ENCODE measurements at regions not wholly inside any gene's neighbourhood (a gene's known extent, or its start where the extent isn't known, plus 50 kb on each side); places are given as distances from the start of the nearest gene placed in this dataset.

DNA sequence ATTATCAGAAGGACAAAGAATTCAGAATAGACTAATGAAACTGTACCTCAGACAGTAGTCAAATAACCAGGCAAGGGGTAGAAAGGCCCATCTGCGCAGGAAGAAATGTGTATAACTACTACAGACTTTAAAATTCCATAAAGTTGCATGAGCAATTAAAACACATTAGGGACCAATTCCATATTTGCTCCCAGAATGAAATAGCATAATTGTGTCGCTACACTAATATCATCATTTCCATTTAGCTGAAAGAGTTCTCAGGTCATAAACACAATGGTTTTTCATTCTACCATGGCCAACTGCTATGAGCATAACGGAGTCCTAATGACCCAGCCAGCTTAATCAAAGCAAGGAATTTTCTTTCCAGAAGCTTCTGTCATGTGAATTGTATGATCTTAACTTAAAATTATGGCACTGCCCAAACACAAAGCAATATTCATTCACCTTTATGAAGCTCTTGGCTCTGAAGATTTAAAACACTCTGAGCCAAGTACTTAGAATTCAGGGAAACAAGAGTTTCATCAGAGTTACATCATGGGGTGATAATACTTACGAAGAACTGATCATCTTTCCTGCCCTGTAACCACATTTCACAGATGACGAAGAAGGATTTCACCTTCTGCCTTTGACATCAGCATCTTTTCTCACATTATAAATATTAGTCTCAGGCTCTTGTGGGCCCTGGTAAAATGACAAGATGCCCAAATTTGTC, 98.1 kb upstream of the DOCK1 start:
- H3K4me3 ChIP-seq (ENCODE audit: low read depth, low read length) = no peak overlapping the region
- H3K4me1 ChIP-seq (ENCODE audit: control insufficient read depth, insufficient read depth, low read length) = peaks cover 2% of the 10 kb centered on the region
- H3K36me3 ChIP-seq (ENCODE audit: control insufficient read depth, insufficient read depth, low read length) = no peaks in the 10 kb centered on the region
- 85% methylated on average over 2 of the region's 5 CpGs for WGBS (ENCODE audit: insufficient coverage)
- no peaks in the 10 kb centered on the region for H3K9me3 ChIP-seq (ENCODE audit: control insufficient read depth, insufficient read depth, low read length)
- H3K27me3 ChIP-seq (ENCODE audit: control insufficient read depth, insufficient read depth, low read length) = no peaks in the 10 kb centered on the region
- H3K27ac ChIP-seq (ENCODE audit: low read depth, low read length) = no peak overlapping the region
- peak in 1 of 6 donors; percentile 91 for DNase-seq (ENCODE audit: low read depth in 4 of 6, low spot score in 6 of 6)

GRCh38 chr10:126808103-126808502, 97.1 kb upstream of the DOCK1 start:
- H3K27me3 ChIP-seq (ENCODE audit: control insufficient read depth, insufficient read depth, low read length) = no peaks in the 10 kb centered on the region
- WGBS (ENCODE audit: insufficient coverage) = no CpG with 5 or more reads among the region's 2 CpGs
- no peak overlapping the region for H3K27ac ChIP-seq (ENCODE audit: low read depth, low read length)

GRCh38 chr10:126813432-126813831, 91.8 kb upstream of the DOCK1 start:
- no peaks in the 10 kb centered on the region for H3K4me1 ChIP-seq (ENCODE audit: control insufficient read depth, insufficient read depth, low read length)
- H3K36me3 ChIP-seq (ENCODE audit: control insufficient read depth, insufficient read depth, low read length) = no peaks in the 10 kb centered on the region
- H3K9me3 ChIP-seq (ENCODE audit: control insufficient read depth, insufficient read depth, low read length) = no peaks in the 10 kb centered on the region
- H3K27ac ChIP-seq (ENCODE audit: low read depth, low read length) = no peak overlapping the region
- WGBS (ENCODE audit: insufficient coverage) = 94% methylated on average over 3 of the region's 6 CpGs
- DNase-seq (ENCODE audit: low read depth in 4 of 6, low spot score in 6 of 6) = no peak
- H3K27me3 ChIP-seq (ENCODE audit: control insufficient read depth, insufficient read depth, low read length) = no peaks in the 10 kb centered on the region
- H3K4me3 ChIP-seq (ENCODE audit: low read depth, low read length) = no peak overlapping the region

More at GRCh38 chr10:126808103-126808502, 97.1 kb upstream of the DOCK1 start:
- peaks cover 2% of the 10 kb centered on the region for H3K4me1 ChIP-seq (ENCODE audit: control insufficient read depth, insufficient read depth, low read length)
- no peaks in the 10 kb centered on the region for H3K9me3 ChIP-seq (ENCODE audit: control insufficient read depth, insufficient read depth, low read length)
- no peak for DNase-seq (ENCODE audit: low read depth in 4 of 6, low spot score in 6 of 6)
- no peak overlapping the region for H3K4me3 ChIP-seq (ENCODE audit: low read depth, low read length)
- no peaks in the 10 kb centered on the region for H3K36me3 ChIP-seq (ENCODE audit: control insufficient read depth, insufficient read depth, low read length)

DNA sequence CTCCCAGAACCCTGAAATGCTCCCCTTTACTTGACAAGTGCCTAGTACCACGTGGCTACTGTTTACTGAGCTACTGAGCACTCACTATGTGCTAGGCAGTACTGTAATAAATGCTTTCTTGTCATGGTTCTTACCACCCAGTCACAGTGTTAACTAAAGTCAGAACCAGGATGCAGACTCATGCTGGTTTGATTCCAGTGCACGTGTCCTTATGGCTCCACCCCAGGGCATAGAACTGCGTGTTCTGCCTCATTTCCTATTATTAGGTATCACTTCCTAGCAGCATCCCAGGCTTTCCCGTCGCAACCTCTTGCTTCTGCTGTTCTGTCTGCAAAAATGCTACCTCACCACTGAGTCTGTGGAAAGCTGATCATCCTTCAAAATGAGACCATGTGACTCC, 71.7 kb upstream of the DOCK1 start:
- no peaks in the 10 kb centered on the region for H3K4me1 ChIP-seq (ENCODE audit: control insufficient read depth, insufficient read depth, low read length)
- H3K36me3 ChIP-seq (ENCODE audit: control insufficient read depth, insufficient read depth, low read length) = no peaks in the 10 kb centered on the region
- no peak overlapping the region for H3K4me3 ChIP-seq (ENCODE audit: low read depth, low read length)
- H3K27ac ChIP-seq (ENCODE audit: low read depth, low read length) = no peak overlapping the region
- WGBS (ENCODE audit: insufficient coverage) = 69% methylated on average over 5 of the region's 5 CpGs
- no peak for DNase-seq (ENCODE audit: low read depth in 4 of 6, low spot score in 6 of 6)
- H3K27me3 ChIP-seq (ENCODE audit: control insufficient read depth, insufficient read depth, low read length) = no peaks in the 10 kb centered on the region
- no peaks in the 10 kb centered on the region for H3K9me3 ChIP-seq (ENCODE audit: control insufficient read depth, insufficient read depth, low read length)

DNA sequence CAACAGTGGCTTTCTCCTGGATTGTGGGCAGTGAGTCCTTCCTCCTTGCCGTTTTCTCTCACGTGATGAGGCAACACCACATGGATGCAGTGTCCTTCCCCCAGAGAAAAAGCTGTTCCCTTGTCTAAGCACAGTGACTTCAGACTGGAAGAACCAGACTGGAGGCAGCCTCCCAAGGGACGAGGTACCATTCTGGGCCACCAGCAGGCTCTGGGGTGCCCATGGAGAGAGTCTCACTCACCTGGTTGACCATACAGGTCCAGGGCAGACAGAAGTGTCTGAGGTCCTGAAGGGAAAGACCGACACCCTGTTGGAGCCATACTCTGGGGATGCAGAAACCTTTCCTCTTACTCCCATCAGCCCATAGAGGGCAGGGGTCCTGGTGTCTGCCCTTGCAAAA, 69.2 kb upstream of the DOCK1 start:
- Histone ChIP-seq H3K9me3 (ENCODE audit: control insufficient read depth, insufficient read depth, low read length) (no peaks in the 10 kb centered on the region), H3K4me3 (ENCODE audit: low read depth, low read length) (no peak overlapping the region), H3K36me3 (ENCODE audit: control insufficient read depth, insufficient read depth, low read length) (no peaks in the 10 kb centered on the region), H3K27me3 (ENCODE audit: control insufficient read depth, insufficient read depth, low read length) (no peaks in the 10 kb centered on the region), H3K4me1 (ENCODE audit: control insufficient read depth, insufficient read depth, low read length) (peaks cover 9% of the 10 kb centered on the region), H3K27ac (ENCODE audit: low read depth, low read length) (no peak overlapping the region)
- DNase-seq (ENCODE audit: low read depth in 4 of 6, low spot score in 6 of 6) = no peak
- WGBS (ENCODE audit: insufficient coverage) = 86% methylated on average over 3 of the region's 4 CpGs

DNA sequence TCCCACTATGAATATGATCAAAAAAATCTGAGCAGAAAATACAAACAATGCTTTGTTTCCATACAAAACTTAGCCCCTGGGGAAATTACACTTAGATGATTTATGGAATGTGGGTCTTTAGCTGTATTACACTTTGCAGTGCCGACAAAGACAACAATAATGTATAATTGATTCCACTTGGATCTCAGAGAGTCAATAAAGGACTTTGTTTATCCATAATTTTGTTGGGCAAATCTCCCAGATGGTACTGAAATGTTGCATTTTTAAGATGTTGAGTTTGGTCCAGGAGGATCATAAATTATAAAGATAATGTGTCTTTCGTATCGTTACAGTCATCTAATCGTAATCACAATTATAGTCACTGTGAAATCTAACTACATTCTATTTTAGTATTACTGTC, 66.9 kb upstream of the DOCK1 start:
- Histone ChIP-seq H3K27me3 (ENCODE audit: control insufficient read depth, insufficient read depth, low read length) (no peaks in the 10 kb centered on the region), H3K4me1 (ENCODE audit: control insufficient read depth, insufficient read depth, low read length) (peaks cover 12% of the 10 kb centered on the region), H3K36me3 (ENCODE audit: control insufficient read depth, insufficient read depth, low read length) (no peaks in the 10 kb centered on the region), H3K27ac (ENCODE audit: low read depth, low read length) (no peak overlapping the region), H3K4me3 (ENCODE audit: low read depth, low read length) (no peak overlapping the region), H3K9me3 (ENCODE audit: control insufficient read depth, insufficient read depth, low read length) (no peaks in the 10 kb centered on the region)
- whole genome bisulfite sequencing (ENCODE audit: insufficient coverage) = no CpG with 5 or more reads among the region's 4 CpGs
- peak in 3 of 6 donors; percentile 15 to 91 (median 59) for DNase-seq (ENCODE audit: low read depth in 4 of 6, low spot score in 6 of 6)

GRCh38 chr10:126839094-126839761, 66.0 kb upstream of the DOCK1 start:
- no peaks in the 10 kb centered on the region for H3K36me3 ChIP-seq (ENCODE audit: control insufficient read depth, insufficient read depth, low read length)
- no peaks in the 10 kb centered on the region for H3K27me3 ChIP-seq (ENCODE audit: control insufficient read depth, insufficient read depth, low read length)
- 13% methylated on average over 11 of the region's 11 CpGs for WGBS (ENCODE audit: insufficient coverage)
- H3K4me1 ChIP-seq (ENCODE audit: control insufficient read depth, insufficient read depth, low read length) = peaks cover 12% of the 10 kb centered on the region
- H3K9me3 ChIP-seq (ENCODE audit: control insufficient read depth, insufficient read depth, low read length) = no peaks in the 10 kb centered on the region
- no peak overlapping the region for H3K4me3 ChIP-seq (ENCODE audit: low read depth, low read length)
- DNase-seq (ENCODE audit: low read depth in 4 of 6, low spot score in 6 of 6) = peak in 5 of 6 donors; percentile 33 to 82 (median 56)
- no peak overlapping the region for H3K27ac ChIP-seq (ENCODE audit: low read depth, low read length)

DNA sequence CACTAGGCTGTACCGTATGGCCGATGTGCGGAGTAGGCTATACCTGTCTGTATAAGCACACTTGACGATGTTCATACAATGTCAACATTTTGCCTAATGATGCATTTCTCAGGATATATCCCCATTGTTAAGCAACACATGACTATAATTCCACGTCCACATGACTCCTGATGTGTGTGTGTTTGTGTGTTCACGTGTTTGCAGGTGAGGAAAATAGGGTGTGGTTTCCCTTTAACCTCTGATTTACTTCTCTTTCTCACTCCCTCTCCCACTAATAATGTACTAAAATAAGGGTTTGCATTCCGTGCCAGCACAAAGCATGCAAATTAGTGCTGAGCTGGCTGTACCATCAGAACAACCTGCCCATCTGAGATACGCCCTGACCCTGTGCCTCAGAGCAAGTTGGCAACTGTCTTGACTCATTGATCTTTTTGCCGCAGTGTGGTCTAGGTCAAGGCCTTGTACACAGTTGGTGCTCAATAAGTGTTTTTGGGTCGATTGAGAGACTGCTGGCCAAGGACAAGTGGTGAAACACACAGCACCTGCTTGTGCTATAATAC, 64.6 kb upstream of the DOCK1 start:
- H3K4me3 ChIP-seq (ENCODE audit: low read depth, low read length) = no peak overlapping the region
- H3K27ac ChIP-seq (ENCODE audit: low read depth, low read length) = no peak overlapping the region
- H3K36me3 ChIP-seq (ENCODE audit: control insufficient read depth, insufficient read depth, low read length) = no peaks in the 10 kb centered on the region
- 89% methylated on average over 8 of the region's 10 CpGs for WGBS (ENCODE audit: insufficient coverage)
- H3K4me1 ChIP-seq (ENCODE audit: control insufficient read depth, insufficient read depth, low read length) = peaks cover 12% of the 10 kb centered on the region
- no peaks in the 10 kb centered on the region for H3K9me3 ChIP-seq (ENCODE audit: control insufficient read depth, insufficient read depth, low read length)
- no peaks in the 10 kb centered on the region for H3K27me3 ChIP-seq (ENCODE audit: control insufficient read depth, insufficient read depth, low read length)
- no peak for DNase-seq (ENCODE audit: low read depth in 4 of 6, low spot score in 6 of 6)

- peaks cover 12% of the 10 kb centered on the region for H3K4me1 ChIP-seq (ENCODE audit: control insufficient read depth, insufficient read depth, low read length)
- no peak overlapping the region for H3K27ac ChIP-seq (ENCODE audit: low read depth, low read length)
- WGBS (ENCODE audit: insufficient coverage) = 81% methylated on average over 3 of the region's 5 CpGs
These were observed 63.8 kb upstream of the DOCK1 start for GRCh38 chr10:126841341-126841895.

More at GRCh38 chr10:126841341-126841895, 63.8 kb upstream of the DOCK1 start:
- no peaks in the 10 kb centered on the region for H3K9me3 ChIP-seq (ENCODE audit: control insufficient read depth, insufficient read depth, low read length)
- H3K27me3 ChIP-seq (ENCODE audit: control insufficient read depth, insufficient read depth, low read length) = no peaks in the 10 kb centered on the region
- no peaks in the 10 kb centered on the region for H3K36me3 ChIP-seq (ENCODE audit: control insufficient read depth, insufficient read depth, low read length)
- H3K4me3 ChIP-seq (ENCODE audit: low read depth, low read length) = no peak overlapping the region
- DNase-seq (ENCODE audit: low read depth in 4 of 6, low spot score in 6 of 6) = no peak

All from spinal cord (tissue), 9 donors.